Thyroid gland (tissue), 4 donors: ENCODE measurements at regions not wholly inside any gene's neighbourhood (a gene's known extent, or its start where the extent isn't known, plus 50 kb on each side); places are given as distances from the start of the nearest gene placed in this dataset.

Experiments used
- DNase-seq, 2 donors: peaks; one replicate each; pipeline ENCODE4 v3.0.0-alpha.2; 2019
- H3K27ac ChIP-seq, 3 donors: fragments of 200-600 bp; sonication (generic); 1 replicate in 2 of 3; 2 replicates in 1 of 3; pipeline ENCODE4 v1.5.1; 2016 to 2019; ENCODE audit warnings: mild to moderate bottlenecking in 1 of 3, moderate library complexity in 1 of 3
- H3K27me3 ChIP-seq: fragments of 200-600 bp; sonication (generic); one replicate; pipeline ENCODE4 v1.5.1; 2019
- H3K36me3 ChIP-seq, 2 donors: fragments of 200-600 bp; sonication (generic); one replicate each; pipeline ENCODE4 v1.5.1; 2016 to 2019
- H3K4me1 ChIP-seq, 2 donors: fragments of 200-600 bp; sonication (generic); one replicate each; pipeline ENCODE4 v1.5.1; 2017 to 2019
- H3K4me3 ChIP-seq, 3 donors: fragments of 200-600 bp; sonication (generic); replicated peaks in 1 of 3; 1 replicate in 2 of 3; 2 replicates in 1 of 3; pipeline ENCODE4 v1.5.1; 2016; ENCODE audit warnings: mild to moderate bottlenecking in 1 of 3
- H3K9me3 ChIP-seq: fragments of 200-600 bp; sonication (generic); one replicate; pipeline ENCODE4 v1.5.1; 2017
- POLR2A ChIP-seq, 2 donors: fragments of 450-650 bp; IDR thresholded peaks; one replicate each; pipeline ENCODE4 v1.6.1; 2017; ENCODE audit warnings: antibody characterized with exemption in 2 of 2, mild to moderate bottlenecking in 2 of 2, moderate library complexity in 1 of 2
- WGBS, 2 donors: methylation state at CpG; one replicate each; pipeline ENCODE4 v1.1.5; 2017; 5-methylcytosine and 5-hydroxymethylcytosine counted together
- intact Hi-C: fragments of 100-400 bp; cut with DNase I; formaldehyde crosslinking; loops from one replicate; pipeline ENCODE4 v1.15.1; 2023
- TF ChIP-seq, protein P1 (sequence below), 6 experiments: fragments of 200-600 bp in 3 of 6; fragments of 450-650 bp in 3 of 6; sonication (generic) in 3 of 6; IDR thresholded peaks; one replicate each; pipeline ENCODE4 v1.5.1; 2016 to 2019; ENCODE audit warnings: antibody characterized with exemption in 6 of 6, mild to moderate bottlenecking in 2 of 6, inconsistent platforms in 1 of 6, moderate library complexity in 1 of 6

DNA sequence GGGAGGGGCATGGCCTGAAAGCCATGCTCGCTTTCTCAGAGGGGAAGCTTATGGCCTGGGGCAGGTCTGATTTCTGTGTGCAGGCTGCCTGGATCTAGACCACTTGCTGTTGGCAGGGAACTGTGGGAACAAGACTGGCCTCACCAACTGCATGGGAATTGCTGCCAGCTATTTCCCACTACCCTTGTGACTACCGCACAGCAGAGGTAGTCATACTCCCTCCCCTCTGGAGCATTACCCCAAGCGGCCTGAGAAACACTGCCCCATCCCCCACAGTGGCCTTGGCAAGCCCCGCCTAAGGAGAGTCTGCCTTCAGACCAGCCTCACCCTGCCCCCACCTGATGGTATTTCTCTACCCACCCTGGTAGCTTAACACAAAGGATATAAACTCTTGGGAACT lies 199.4 kb upstream of the CADM2 start:
- 84 to 89% methylated on average over 4 of the region's 4 CpGs for WGBS, 2 donors
- intact Hi-C loops: no loop called here
- H3K4me1 ChIP-seq: no peaks in the 10 kb centered on the region

DNA sequence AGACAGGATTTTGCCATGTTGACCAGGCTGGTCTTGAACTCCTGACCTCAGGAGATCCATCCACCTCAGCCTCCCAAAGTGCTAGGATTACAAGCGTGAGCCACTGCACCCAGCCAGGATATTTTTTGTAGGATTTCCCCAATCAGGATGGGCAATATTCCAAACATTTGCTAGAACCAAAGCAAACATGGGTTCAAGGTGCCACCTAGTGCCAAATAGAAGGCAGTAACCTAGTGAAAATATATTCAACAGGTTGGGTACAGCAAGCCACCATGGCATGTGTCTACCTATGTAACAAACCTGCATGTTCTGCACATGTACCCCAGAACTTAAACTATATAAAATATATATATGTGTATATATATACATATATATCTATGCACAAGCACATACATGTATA lies 185.9 kb upstream of the CADM2 start:
- H3K4me3 ChIP-seq: no peak overlapping the region
- intact Hi-C loops: no loop called here
- no peak overlapping the region for H3K27ac ChIP-seq
- H3K27me3 ChIP-seq: no peaks in the 10 kb centered on the region
- H3K4me1 ChIP-seq: no peaks in the 10 kb centered on the region
- H3K9me3 ChIP-seq: no peaks in the 10 kb centered on the region
- H3K36me3 ChIP-seq: no peaks in the 10 kb centered on the region
- 68 to 74% methylated on average over 1 of the region's 1 CpG for WGBS, 2 donors
- TF ChIP-seq POLR2A (IDR thresholded peaks at IDR 0.05): no peak
- TF ChIP-seq, protein P1, sequence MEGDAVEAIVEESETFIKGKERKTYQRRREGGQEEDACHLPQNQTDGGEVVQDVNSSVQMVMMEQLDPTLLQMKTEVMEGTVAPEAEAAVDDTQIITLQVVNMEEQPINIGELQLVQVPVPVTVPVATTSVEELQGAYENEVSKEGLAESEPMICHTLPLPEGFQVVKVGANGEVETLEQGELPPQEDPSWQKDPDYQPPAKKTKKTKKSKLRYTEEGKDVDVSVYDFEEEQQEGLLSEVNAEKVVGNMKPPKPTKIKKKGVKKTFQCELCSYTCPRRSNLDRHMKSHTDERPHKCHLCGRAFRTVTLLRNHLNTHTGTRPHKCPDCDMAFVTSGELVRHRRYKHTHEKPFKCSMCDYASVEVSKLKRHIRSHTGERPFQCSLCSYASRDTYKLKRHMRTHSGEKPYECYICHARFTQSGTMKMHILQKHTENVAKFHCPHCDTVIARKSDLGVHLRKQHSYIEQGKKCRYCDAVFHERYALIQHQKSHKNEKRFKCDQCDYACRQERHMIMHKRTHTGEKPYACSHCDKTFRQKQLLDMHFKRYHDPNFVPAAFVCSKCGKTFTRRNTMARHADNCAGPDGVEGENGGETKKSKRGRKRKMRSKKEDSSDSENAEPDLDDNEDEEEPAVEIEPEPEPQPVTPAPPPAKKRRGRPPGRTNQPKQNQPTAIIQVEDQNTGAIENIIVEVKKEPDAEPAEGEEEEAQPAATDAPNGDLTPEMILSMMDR (IDR thresholded peaks at IDR 0.05): no peak
- no peak for DNase-seq

More for the DNA sequence above, 199.4 kb upstream of the CADM2 start:
- no peak for DNase-seq
- H3K27me3 ChIP-seq: no peaks in the 10 kb centered on the region
- no peak for TF ChIP-seq POLR2A (IDR thresholded peaks at IDR 0.05)
- TF ChIP-seq, protein P1 (IDR thresholded peaks at IDR 0.05): no peak
- H3K27ac ChIP-seq: no peak overlapping the region
- no peak overlapping the region for H3K4me3 ChIP-seq
- no peaks in the 10 kb centered on the region for H3K9me3 ChIP-seq
- H3K36me3 ChIP-seq: no peaks in the 10 kb centered on the region

DNA sequence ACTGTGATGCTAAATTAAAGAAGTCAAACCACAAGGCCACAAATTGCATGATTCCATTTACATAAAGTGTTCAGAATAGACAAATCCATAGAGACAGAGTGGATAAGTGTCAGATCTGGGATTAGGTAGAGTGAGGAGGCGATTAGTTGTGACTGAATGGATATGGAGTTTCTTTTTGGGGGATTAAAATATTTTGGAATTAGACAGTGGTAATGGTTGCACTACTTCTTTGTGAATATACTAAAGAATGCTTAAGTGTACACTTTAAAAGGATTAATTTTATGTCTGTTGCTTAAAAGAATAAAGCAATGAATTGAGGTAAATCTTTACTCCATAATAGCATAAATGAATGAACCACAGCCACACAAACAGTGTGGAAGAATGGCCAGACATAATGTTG lies 175.5 kb upstream of the CADM2 start:
- no peaks in the 10 kb centered on the region for H3K4me1 ChIP-seq
- no peaks in the 10 kb centered on the region for H3K9me3 ChIP-seq
- no peak for DNase-seq
- WGBS, 2 donors: 89 to 93% methylated on average over 1 of the region's 1 CpG
- no peak overlapping the region for H3K4me3 ChIP-seq
- TF ChIP-seq, protein P1 (IDR thresholded peaks at IDR 0.05): no peak
- TF ChIP-seq POLR2A (IDR thresholded peaks at IDR 0.05): no peak
- intact Hi-C loops: no loop called here
- no peaks in the 10 kb centered on the region for H3K27me3 ChIP-seq
- H3K36me3 ChIP-seq: no peaks in the 10 kb centered on the region
- no peak overlapping the region for H3K27ac ChIP-seq

DNA sequence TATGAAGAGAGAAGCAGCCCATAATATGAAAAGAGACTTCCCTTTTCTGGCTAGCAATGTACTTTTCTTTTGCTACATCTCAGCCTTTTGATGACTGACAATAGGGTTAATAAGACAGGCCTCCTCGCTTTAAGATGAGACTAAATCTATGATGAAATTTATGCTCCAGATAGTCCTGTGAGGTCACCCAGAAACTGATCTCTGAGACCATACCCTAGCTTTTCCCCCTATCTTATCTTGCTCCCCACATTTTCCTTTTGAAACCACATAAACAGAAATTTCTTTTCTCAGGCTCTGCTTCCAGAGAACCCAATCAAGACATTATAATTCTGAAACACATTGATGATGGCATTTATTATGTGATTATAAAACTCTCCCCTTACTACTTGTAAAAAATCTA lies 168.8 kb upstream of the CADM2 start:
- no peaks in the 10 kb centered on the region for H3K27me3 ChIP-seq
- WGBS, 2 donors: 77 to 82% methylated on average over 1 of the region's 1 CpG
- intact Hi-C loops: no loop called here
- H3K4me3 ChIP-seq: no peak overlapping the region
- H3K27ac ChIP-seq: no peak overlapping the region
- H3K9me3 ChIP-seq: no peaks in the 10 kb centered on the region
- H3K4me1 ChIP-seq: no peaks in the 10 kb centered on the region
- no peak for DNase-seq
- TF ChIP-seq, protein P1 (IDR thresholded peaks at IDR 0.05): no peak
- no peak for TF ChIP-seq POLR2A (IDR thresholded peaks at IDR 0.05)
- no peaks in the 10 kb centered on the region for H3K36me3 ChIP-seq

DNA sequence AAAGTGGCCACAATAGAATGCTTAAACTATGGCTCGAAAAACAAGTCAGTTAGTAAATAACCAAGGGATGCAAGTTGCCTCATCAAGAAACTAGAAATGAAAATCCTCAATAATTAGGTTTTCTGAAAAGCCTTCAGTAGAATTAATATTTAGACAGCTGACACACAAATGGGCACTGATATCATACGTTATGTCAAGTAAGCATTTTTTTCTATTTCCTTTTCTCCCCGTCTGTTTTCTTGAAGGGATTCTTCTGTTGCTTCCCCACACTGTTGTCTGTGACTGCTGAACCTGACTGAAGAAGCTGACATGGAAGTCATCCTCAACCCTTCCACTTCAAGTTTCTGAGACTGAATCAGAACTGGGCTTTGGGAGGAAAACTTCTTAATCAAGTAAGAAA lies 151.8 kb upstream of the CADM2 start:
- no peak overlapping the region for H3K4me3 ChIP-seq
- no peak for TF ChIP-seq POLR2A (IDR thresholded peaks at IDR 0.05)
- TF ChIP-seq, protein P1 (IDR thresholded peaks at IDR 0.05): no peak
- H3K27me3 ChIP-seq: no peaks in the 10 kb centered on the region
- H3K36me3 ChIP-seq: no peaks in the 10 kb centered on the region
- DNase-seq: no peak
- 68 to 77% methylated on average over 3 of the region's 3 CpGs for WGBS, 2 donors
- no peaks in the 10 kb centered on the region for H3K9me3 ChIP-seq
- no peaks in the 10 kb centered on the region for H3K4me1 ChIP-seq
- intact Hi-C loops: no loop called here
- H3K27ac ChIP-seq: no peak overlapping the region
